Smooth muscle cell (in vitro differentiated cells): ENCODE measurements at regions not wholly inside any gene's neighbourhood (a gene's known extent, or its start where the extent isn't known, plus 50 kb on each side); places are given as distances from the start of the nearest gene placed in this dataset.

Experiments used
- DNase-seq: peaks from one replicate; lab custom pipeline; 2025; ENCODE audit not compliant: unreplicated experiment; lab: John Stamatoyannopoulos, UW
- H2AFZ ChIP-seq: fragments of 200-600 bp; sonication (generic); 2 replicates; pipeline ENCODE4 v1.6.0; 2016; ENCODE audit warnings: antibody characterized with exemption, low read depth, mild to moderate bottlenecking
- H3F3A ChIP-seq: fragments of 200-600 bp; sonication (generic); 2 replicates; pipeline ENCODE4 v1.6.0; 2017; ENCODE audit warnings: antibody characterized with exemption, low read depth
- H3K27ac ChIP-seq: fragments of 200-600 bp; sonication (generic); 2 replicates; pipeline ENCODE4 v1.5.1; 2016; ENCODE audit warnings: low read depth, mild to moderate bottlenecking
- H3K27me3 ChIP-seq: fragments of 200-600 bp; sonication (generic); 2 replicates; pipeline ENCODE4 v1.6.1; 2016; ENCODE audit warnings: low read depth, mild to moderate bottlenecking
- H3K36me3 ChIP-seq: fragments of 200-600 bp; sonication (generic); 2 replicates; pipeline ENCODE4 v1.5.1; 2016; ENCODE audit warnings: low read depth
- H3K4me1 ChIP-seq: fragments of 200-600 bp; sonication (generic); 2 replicates; pipeline ENCODE4 v1.5.1; 2016; ENCODE audit warnings: low read depth
- H3K4me2 ChIP-seq: fragments of 200-600 bp; sonication (generic); 2 replicates; pipeline ENCODE4 v1.6.0; 2016; ENCODE audit warnings: mild to moderate bottlenecking
- H3K4me3 ChIP-seq: fragments of 200-600 bp; sonication (generic); 2 replicates; pipeline ENCODE4 v1.5.1; 2016; ENCODE audit warnings: mild to moderate bottlenecking
- H3K79me2 ChIP-seq: fragments of 200-600 bp; sonication (generic); 2 replicates; pipeline ENCODE4 v1.6.0; 2016; ENCODE audit warnings: low read depth, mild to moderate bottlenecking
- H3K9ac ChIP-seq: fragments of 200-600 bp; sonication (generic); 2 replicates; pipeline ENCODE4 v1.6.0; 2016; ENCODE audit warnings: low read depth
- H3K9me3 ChIP-seq: fragments of 200-600 bp; sonication (generic); replicated peaks from 2 replicates; pipeline ENCODE4 v1.5.1; 2016; ENCODE audit warnings: low read depth
- H4K20me1 ChIP-seq: fragments of 200-600 bp; sonication (generic); 2 replicates; pipeline ENCODE4 v1.6.0; 2016; ENCODE audit warnings: low read depth
- WGBS: methylation state at CpG from one replicate; pipeline ENCODE4 v1.1.7; 2016; ENCODE audit warnings: low lambda C conversion rate; 5-methylcytosine and 5-hydroxymethylcytosine counted together
- TF ChIP-seq, protein P1 (sequence below): fragments of 200-600 bp; sonication (generic); IDR thresholded peaks from 2 replicates; pipeline ENCODE4 v1.5.1; 2017; ENCODE audit warnings: borderline replicate concordance, mild to moderate bottlenecking, antibody characterized with exemption; ENCODE audit not compliant: insufficient read depth, poor library complexity, severe bottlenecking

DNA sequence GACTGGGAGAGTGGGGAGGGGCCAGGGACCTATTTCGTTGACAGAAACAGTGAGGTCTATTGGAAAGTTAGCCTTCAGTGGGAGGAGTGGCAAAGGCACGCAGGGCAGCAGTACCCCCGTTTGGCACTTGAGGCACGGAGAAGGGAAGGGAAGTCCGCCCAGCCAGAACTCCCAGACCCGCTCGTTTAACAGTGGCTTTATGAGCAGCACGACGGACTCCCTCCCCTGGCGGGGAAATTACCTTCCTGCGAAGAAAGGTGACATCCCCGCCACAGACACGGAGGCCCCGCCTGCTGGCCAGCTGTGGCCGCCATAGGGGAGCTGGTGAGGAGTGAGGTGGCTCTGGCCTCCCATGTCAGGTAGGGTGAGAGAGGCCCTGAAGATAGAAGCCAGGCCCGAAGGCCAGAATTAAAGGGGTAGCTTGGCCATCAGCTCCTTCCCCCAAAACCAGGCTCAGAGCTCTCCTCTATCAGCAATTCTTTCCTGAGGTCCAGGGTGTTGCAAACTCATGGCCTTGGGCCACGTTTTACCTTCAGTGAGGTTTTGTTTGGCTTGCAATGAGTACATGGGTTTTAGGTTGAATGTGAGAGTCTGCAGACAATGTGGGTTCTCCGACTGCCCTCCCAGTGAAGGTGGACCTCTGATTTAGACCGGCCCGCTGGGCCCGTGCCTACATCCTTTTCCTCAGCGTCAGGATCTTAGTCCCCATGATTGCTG, 123.7 kb downstream of the MRPL14 start:
- Histone ChIP-seq H3K36me3 (no peaks in the 10 kb centered on the region), H2AFZ (no peak overlapping the region), H3K27me3 (no peaks in the 10 kb centered on the region), H3K4me2 (peak overlapping the region; percentile 84), H3K4me3 (peak overlapping the region; percentile 43), H3K9ac (peak overlapping the region; percentile 60), H3F3A (peaks cover 5% of the 10 kb centered on the region), H3K9me3 (no peaks in the 10 kb centered on the region), H3K27ac (peak overlapping the region; percentile 56), H3K79me2 (no peaks in the 10 kb centered on the region), H4K20me1 (no peaks in the 10 kb centered on the region), H3K4me1 (peaks cover 31% of the 10 kb centered on the region)
- TF ChIP-seq, protein P1, sequence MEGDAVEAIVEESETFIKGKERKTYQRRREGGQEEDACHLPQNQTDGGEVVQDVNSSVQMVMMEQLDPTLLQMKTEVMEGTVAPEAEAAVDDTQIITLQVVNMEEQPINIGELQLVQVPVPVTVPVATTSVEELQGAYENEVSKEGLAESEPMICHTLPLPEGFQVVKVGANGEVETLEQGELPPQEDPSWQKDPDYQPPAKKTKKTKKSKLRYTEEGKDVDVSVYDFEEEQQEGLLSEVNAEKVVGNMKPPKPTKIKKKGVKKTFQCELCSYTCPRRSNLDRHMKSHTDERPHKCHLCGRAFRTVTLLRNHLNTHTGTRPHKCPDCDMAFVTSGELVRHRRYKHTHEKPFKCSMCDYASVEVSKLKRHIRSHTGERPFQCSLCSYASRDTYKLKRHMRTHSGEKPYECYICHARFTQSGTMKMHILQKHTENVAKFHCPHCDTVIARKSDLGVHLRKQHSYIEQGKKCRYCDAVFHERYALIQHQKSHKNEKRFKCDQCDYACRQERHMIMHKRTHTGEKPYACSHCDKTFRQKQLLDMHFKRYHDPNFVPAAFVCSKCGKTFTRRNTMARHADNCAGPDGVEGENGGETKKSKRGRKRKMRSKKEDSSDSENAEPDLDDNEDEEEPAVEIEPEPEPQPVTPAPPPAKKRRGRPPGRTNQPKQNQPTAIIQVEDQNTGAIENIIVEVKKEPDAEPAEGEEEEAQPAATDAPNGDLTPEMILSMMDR = no peak
- DNase-seq = no peak
- WGBS = 66% methylated on average over 22 of the region's 22 CpGs

DNA sequence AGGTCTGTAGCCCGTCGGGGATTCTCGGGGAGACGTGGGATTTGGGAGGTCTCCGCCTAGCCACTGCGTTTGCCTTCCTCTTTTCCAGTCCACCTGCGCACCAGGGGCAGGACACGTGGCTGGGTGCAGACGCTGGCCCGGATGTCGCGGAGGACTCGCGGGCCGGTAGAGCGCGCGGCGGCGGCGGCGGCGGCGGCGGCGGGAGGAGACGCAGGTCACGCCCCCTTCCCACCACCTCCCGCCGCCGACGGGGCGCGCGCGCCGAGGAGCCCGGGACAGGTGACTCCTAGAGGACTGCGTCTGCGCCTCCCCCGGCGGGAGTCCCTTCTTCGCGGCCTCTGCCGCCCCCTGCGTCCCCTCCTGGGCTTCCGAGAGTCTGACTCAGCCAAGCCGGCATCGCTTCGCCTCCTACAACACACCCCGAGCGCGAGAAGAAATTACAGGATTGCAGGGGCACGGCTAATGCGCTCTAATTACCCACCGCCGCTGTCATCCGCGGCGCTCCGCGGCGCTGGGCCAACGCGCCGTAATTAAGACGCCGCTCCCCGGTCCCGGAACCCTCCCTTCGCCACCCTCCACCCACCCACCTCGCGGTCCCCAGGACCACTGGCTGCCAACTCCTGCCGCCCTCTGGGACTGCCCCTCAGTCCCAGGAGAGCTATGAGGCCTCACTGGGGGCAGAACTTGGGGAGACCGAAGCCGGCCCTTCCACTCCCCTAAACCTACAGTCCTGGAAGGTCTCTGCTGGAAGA, 124.5 kb downstream of the MRPL14 start:
- TF ChIP-seq, protein P1 = peak; percentile 20
- DNase-seq = peak; percentile 50
- Histone ChIP-seq H3K27me3 (no peaks in the 10 kb centered on the region), H3K36me3 (no peaks in the 10 kb centered on the region), H2AFZ (peak overlapping the region; percentile 67), H3F3A (peaks cover 5% of the 10 kb centered on the region), H3K79me2 (no peaks in the 10 kb centered on the region), H3K4me1 (peaks cover 31% of the 10 kb centered on the region), H3K4me3 (peak overlapping the region; percentile 43), H4K20me1 (no peaks in the 10 kb centered on the region), H3K27ac (peak overlapping the region; percentile 56), H3K9ac (peak overlapping the region; percentile 60), H3K4me2 (peak overlapping the region; percentile 84), H3K9me3 (no peaks in the 10 kb centered on the region)
- whole genome bisulfite sequencing = 3% methylated on average over 36 of the region's 76 CpGs

DNA sequence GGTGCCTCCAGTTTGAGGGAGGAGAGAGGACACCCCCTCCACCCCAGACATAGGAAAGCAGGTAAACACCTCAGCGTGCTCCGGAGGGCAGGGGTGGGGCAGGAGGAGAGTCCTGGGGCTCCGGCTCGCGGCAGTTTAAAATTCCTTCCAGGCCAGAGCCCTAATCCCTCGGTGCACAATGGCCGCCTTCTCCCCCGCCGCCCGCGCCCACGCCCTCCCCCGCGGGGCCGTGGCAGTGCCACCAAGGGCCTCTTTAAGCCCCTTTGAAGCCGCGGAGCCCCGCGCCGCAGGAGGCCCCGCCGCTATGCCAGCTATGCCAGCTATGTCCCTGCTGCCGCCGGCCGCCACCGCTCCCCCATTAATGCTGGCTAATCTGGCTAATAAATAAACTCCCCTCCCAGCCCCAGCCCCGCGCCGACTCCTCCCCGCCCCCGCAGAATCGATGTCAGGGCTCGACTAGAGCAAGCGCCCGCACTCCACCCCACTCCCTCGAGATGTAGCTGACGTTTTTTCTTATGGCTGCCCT, 125.1 kb downstream of the MRPL14 start:
- Histone ChIP-seq H3K36me3 (no peaks in the 10 kb centered on the region), H3F3A (peaks cover 5% of the 10 kb centered on the region), H3K4me2 (peak overlapping the region; percentile 84), H4K20me1 (no peaks in the 10 kb centered on the region), H3K9me3 (no peaks in the 10 kb centered on the region), H3K79me2 (no peaks in the 10 kb centered on the region), H3K4me1 (peaks cover 31% of the 10 kb centered on the region), H3K9ac (peak overlapping the region; percentile 41), H3K27ac (peak overlapping the region; percentile 56), H3K27me3 (no peaks in the 10 kb centered on the region), H2AFZ (peak overlapping the region; percentile 67), H3K4me3 (peak overlapping the region; percentile 43)
- TF ChIP-seq, protein P1 = no peak
- WGBS = 2% methylated on average over 25 of the region's 37 CpGs
- DNase-seq = no peak
